Cerebellar cortex (tissue), 1 donor: ENCODE measurements at regions not wholly inside any gene's neighbourhood (a gene's known extent, or its start where the extent isn't known, plus 50 kb on each side); places are given as distances from the start of the nearest gene placed in this dataset.

Experiments used
- DNase-seq: peaks from one replicate; pipeline ENCODE4 v3.0.0-alpha.2; 2015; ENCODE audit warnings: low spot score

- no peak for DNase-seq
Observed at GRCh38 chr2:59733970-59734369, 819.5 kb downstream of the BCL11A start.

GRCh38 chr2:59733567-59733930 is 819.9 kb downstream of the BCL11A start:
- DNase-seq = no peak

DNA sequence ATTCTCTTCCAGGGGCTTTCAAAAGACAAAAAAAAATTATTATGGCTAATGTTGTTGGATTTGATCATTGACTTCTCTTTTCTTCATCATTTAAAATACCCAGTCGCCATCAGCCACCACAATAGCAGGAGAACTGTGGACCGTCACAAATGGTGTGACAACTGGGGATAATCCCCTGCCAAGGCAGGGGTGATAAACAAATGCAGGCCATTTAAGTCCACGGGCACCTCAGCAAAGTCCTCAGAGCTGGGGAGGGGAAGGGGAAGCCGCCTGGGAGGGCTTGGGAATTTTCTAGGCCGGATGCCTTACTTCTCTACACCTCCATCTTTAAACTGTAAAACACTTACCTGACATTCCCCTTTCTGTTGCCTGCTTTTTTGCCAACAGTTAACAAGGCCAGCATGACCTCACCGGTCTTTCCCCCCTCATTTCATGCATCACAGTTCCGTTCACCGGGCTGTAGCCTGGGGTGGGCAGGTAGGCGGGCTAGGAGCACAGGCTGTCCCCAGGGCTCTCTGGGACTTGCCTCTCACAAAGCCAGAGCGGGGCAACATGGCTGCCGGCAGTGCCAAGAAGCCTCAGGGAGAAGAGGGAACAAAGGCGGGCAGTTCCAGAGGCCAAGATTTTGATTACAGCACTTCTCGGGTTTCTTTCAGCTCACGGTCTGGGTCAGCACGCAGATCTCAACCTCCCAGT is 820.4 kb downstream of the BCL11A start:
- DNase-seq = no peak

- no peak for DNase-seq
Observed at GRCh38 chr2:59727121-59727590, 826.3 kb downstream of the BCL11A start.

- no peak for DNase-seq
Observed at GRCh38 chr2:59726228-59727120, 827.0 kb downstream of the BCL11A start.

DNA sequence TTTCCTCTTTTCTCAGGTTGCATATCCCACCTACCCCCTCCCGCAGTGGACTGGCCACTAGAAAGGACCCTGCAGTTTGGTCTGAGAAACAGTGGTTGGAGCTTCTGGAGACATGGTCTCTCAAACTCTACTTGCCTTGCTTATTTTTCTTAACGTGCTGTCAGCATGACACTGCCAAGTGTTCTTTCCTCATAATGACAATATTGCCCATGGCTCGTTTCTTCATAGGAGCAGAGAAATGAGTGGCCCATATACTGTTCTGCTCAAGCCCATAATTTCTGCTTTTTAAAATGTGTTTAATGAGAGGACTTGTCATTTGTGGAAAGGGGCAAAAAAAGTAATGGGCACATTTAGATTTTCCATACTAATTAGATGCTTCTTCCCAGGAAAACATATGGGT is 828.7 kb downstream of the BCL11A start:
- no peak for DNase-seq

DNA sequence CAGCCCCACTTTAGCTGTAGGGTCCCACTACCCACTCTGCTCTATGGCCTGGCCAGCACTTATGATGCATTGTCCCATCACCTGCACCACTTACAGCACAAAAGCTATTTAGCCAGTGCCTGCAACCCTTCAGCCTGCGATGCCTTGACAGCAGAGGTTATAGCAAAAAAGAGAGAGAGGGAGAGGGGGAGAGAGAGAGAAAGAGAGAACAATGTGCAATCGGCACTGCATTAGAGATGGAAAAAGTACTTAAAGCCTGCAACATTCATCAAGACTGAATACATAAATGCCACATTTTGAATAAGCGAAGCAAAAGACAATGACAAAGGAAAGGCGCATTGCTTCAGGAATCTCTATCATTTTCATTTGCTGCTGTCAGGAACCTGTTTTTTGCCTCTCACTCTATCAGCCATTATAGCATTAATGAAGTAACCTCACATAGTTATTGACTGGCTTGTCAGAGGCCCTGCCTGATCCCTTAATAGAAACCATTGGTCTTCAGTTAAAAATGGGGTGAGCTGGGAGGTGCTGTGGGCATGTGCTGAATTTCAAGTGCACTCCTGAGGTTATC is 833.1 kb downstream of the BCL11A start:
- no peak for DNase-seq

GRCh38 chr2:59713577-59713976 is 839.9 kb downstream of the BCL11A start:
- DNase-seq = no peak

- DNase-seq = no peak
Observed at GRCh38 chr2:59711121-59711520, 842.3 kb downstream of the BCL11A start.

DNA sequence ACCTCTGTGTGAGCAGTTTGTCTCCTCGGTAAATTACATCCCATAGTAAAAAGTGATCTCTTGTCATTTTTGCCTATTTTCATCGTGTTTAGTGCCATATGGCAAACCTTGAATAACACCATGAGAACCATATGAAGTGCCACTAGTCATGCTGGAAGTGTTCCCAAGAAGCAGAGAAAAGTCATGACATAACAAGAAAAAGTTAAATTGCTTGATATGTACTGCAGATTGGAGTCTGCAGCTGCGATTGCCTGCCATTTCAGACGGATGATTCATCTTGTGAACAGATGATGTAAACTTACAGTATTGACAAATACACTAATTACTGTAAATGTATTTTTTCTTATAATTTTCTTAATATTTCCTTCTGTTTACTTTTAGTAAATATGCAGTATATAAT is 846.7 kb downstream of the BCL11A start:
- no peak for DNase-seq

DNA sequence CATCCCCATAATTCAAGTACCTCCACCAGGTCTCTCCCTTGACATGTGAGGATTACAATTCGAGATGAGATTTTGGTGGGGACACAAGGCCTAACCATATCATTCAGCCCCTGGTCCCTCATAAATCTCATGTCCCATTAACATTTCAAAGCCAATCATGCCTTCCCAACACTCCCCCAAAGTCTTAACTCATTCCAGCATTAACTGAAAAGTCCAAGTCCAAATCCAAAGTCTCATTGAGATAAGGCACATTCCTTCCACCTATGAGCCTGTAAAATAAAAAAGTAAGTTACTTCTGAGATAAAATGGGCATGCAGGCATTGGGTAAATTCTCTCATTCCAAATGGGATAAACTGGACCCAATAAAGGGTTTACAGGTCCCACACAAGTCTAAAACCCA is 849.7 kb downstream of the BCL11A start:
- DNase-seq = no peak

DNA sequence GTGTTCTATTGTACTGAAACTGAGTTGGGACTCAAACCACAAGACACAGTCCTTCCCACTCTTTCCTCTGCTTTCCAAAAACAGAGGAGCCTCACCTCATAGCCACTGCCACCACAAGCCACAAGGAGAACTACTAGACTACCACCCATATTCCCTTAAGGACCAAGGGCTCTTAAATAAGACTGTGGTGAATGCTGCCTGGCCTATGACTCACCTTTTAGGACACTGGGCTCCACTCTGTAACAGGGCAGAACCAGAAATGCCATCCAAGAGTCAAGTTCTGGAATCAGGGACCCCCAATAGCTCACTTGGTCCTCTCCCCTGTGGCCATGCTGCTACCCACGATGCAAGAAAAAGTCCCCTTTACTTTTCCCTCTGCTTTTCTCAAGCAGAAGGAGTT is 851.4 kb downstream of the BCL11A start:
- no peak for DNase-seq

DNA sequence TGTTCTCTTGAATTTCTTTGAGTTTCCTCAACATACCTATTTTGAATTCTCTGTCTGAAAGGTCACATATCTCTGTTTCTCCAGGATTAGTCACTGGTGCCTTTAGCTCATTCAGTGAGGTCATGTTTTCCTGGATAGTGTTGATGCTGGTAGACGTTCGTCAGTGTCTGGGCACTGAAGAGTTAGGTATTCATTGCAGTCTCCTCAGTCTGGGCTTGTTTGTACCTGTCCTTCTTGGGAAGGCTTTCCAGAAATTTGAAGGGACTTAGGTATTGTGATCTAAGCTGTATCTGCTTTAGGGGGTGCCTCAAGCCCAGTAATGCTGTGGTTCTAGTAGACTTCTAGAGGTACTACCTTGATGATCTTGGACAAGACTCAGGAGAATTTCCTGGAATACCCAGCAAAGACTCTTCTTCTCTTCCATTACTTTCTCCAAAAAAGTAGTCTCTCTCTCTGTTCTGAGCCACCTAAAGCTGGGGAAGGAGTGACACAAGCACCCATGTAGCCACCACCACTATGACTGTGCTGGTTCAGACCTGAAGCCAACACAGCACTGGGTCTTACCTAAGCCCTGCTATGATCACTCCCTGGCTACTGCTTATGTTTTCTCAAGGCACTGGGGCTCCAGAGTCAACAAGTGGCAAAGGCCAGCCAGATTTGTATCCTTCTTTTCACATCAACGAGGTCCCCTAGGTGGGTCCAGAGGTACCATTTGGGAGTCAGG is 852.0 kb downstream of the BCL11A start:
- no peak for DNase-seq

DNA sequence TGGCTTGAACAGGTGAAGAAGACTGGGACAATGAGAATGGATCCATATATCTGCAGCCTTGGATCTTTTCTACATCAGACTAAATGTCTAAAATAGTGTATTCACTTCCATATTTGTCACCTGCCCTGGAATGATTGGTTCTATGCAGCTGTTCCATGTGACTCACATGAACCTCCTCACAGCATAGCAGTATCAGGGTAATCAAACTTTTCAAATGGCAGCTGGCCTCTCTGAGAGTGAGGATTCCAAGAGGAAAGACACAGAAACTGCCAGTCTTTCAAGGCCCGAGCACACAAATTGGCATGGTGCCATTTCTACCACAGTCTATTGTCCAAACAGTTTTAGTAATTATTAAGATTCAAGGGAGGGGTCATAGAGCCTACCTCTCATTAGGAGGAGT is 859.3 kb downstream of the BCL11A start:
- DNase-seq = no peak

DNA sequence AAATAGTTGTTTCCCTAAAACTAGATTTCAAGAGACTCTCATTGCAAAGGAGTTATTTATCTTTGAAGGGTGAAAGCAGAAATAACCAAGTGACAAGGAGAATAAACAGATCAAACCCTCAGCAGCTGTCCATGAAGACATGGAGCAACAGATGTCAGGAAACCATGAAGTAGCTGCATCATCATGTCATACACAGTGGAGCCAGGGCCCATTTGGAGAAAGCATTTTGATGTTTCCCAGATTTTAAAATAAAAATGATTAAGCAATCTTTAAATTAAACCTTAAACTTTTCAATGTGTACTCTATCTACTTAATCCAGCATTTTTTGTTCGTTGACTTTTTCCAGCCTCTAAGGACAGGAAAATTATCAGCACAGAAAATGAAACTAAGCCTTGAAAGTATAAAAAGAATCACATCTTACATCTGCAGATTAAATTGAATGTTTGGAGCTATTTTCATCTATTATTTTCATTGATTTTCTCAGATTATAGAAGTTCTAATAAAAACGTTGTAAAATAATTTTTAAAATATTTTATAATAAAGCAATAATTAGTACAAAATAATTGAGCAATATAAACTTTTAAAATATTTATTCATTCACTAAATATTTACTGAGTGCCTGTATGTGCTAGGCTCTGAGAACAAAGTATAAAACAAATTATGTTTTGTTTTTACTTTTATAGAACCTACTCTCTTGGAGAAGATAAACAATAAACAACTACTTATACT is 860.1 kb downstream of the BCL11A start:
- DNase-seq = no peak

DNA sequence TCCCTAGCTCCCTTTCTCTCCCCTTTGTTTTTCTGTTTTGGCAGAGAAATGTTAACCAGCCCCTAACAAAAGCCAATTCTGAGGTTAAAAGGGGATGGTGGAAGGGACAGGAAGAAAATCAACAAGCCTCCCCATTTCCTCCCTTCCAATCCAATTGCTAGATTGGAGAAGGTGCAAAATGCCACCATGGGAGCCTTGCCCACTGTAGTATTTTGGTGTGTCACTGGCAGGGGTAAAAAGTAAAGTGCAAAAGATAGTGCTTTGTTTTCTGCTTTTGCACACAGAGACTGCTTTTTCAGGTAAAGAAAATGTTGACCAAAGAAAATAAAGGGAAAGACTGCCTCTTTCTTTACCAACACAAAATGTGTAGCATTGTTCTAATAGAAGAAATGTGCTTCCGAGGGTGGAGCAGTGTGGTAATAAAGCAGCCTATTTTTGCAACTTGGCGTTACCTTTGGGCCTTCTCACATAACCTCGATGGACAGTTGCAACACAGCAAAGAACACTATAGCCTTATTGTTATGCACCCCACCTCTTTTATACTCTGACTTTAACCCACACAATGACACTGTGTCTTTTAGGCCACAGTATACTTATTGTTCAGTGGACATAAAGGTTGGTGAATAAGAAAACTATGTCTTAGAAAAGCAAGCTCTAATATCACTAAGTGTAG is 861.8 kb downstream of the BCL11A start:
- no peak for DNase-seq

DNA sequence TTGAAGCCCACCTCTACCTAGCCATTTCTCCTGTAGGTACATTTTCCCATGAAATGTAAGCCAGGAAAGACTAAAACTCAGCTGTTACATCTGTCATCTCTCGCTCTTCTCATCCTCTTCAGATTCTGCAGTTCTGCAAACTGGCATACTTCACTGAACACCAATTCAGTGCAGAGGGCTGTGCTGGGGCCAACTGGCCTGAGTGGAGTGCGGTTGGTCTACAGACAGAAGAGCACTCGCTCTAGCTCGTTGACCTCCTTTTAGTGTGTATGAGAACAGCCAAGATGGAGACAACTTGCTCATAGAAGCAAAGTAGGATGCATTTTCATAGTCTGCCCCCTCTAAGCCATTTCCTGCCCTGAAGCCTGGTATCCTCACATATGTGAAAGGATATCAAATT is 862.6 kb downstream of the BCL11A start:
- no peak for DNase-seq

GRCh38 chr2:59684771-59685166 is 868.7 kb downstream of the BCL11A start:
- no peak for DNase-seq

- DNase-seq = no peak
Observed at GRCh38 chr2:59684116-59684770, 869.2 kb downstream of the BCL11A start.

- no peak for DNase-seq
Observed at GRCh38 chr2:59680863-59681262, 872.6 kb downstream of the BCL11A start.

DNA sequence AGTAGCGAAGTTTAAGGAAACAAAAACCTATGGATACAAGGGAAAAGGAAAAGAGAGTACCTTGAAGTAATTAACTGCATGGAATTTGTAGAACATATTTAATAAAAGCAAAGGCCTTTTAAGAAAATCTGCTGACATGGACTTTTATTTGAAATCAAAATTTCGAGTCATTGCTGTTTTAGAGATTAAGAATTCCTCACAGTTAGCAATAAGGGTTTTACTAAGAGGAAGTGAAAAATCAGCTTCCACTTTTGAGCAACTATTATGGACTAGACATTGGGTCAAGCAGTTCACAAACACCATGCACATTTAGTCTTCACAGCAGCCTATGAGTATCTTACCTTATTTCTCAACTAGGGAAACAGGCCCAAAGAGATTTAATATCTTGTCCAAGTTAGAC is 876.3 kb downstream of the BCL11A start:
- no peak for DNase-seq
